ENCODE measurements at regions not wholly inside any gene's neighbourhood (a gene's known extent, or its start where the extent isn't known, plus 50 kb on each side); places are given as distances from the start of the nearest gene placed in this dataset.

DNA sequence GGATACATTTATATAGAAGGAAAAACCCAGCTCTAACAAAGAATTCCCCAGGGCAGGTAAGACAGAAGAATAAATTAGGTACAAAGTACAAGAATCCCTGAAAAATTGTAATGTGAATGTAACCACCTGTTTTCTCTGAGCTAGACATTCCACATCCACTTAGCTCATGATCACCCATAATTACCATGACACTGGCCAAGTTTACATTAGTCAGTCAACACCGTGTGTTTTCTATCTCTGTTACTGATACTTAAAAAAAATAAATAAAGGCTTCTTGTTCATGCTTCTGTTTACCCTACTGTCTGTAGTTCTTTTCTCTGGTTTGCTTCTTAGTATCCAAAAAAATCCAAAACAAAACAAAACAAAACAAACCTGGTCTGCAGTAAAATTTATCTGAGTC lies 66.0 kb downstream of the CBLL2 start:
- H3K27me3 ChIP-seq (ENCODE audit: insufficient read depth, low read depth, low read length), result no peaks in the 10 kb centered on the region
- no peak overlapping the region for H3K4me2 ChIP-seq (ENCODE audit: low read length)
- peak overlapping the region; percentile 86 for H3K27ac ChIP-seq (ENCODE audit: low read length)
- no peaks in the 10 kb centered on the region for H3K36me3 ChIP-seq (ENCODE audit: insufficient read depth, low read length)
- H2AFZ ChIP-seq (ENCODE audit: low read depth, low read length), result no peak overlapping the region
- no peak overlapping the region for H3K4me3 ChIP-seq (ENCODE audit: low read length)
- TF ChIP-seq, protein P1, sequence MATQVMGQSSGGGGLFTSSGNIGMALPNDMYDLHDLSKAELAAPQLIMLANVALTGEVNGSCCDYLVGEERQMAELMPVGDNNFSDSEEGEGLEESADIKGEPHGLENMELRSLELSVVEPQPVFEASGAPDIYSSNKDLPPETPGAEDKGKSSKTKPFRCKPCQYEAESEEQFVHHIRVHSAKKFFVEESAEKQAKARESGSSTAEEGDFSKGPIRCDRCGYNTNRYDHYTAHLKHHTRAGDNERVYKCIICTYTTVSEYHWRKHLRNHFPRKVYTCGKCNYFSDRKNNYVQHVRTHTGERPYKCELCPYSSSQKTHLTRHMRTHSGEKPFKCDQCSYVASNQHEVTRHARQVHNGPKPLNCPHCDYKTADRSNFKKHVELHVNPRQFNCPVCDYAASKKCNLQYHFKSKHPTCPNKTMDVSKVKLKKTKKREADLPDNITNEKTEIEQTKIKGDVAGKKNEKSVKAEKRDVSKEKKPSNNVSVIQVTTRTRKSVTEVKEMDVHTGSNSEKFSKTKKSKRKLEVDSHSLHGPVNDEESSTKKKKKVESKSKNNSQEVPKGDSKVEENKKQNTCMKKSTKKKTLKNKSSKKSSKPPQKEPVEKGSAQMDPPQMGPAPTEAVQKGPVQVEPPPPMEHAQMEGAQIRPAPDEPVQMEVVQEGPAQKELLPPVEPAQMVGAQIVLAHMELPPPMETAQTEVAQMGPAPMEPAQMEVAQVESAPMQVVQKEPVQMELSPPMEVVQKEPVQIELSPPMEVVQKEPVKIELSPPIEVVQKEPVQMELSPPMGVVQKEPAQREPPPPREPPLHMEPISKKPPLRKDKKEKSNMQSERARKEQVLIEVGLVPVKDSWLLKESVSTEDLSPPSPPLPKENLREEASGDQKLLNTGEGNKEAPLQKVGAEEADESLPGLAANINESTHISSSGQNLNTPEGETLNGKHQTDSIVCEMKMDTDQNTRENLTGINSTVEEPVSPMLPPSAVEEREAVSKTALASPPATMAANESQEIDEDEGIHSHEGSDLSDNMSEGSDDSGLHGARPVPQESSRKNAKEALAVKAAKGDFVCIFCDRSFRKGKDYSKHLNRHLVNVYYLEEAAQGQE (IDR thresholded peaks at IDR 0.05; ENCODE audit: borderline replicate concordance), result no peak
- TF ChIP-seq, protein P2, sequence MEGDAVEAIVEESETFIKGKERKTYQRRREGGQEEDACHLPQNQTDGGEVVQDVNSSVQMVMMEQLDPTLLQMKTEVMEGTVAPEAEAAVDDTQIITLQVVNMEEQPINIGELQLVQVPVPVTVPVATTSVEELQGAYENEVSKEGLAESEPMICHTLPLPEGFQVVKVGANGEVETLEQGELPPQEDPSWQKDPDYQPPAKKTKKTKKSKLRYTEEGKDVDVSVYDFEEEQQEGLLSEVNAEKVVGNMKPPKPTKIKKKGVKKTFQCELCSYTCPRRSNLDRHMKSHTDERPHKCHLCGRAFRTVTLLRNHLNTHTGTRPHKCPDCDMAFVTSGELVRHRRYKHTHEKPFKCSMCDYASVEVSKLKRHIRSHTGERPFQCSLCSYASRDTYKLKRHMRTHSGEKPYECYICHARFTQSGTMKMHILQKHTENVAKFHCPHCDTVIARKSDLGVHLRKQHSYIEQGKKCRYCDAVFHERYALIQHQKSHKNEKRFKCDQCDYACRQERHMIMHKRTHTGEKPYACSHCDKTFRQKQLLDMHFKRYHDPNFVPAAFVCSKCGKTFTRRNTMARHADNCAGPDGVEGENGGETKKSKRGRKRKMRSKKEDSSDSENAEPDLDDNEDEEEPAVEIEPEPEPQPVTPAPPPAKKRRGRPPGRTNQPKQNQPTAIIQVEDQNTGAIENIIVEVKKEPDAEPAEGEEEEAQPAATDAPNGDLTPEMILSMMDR (IDR thresholded peaks at IDR 0.05; ENCODE audit: poor library complexity, severe bottlenecking), result no peak
- TF ChIP-seq MXI1 (conservative IDR thresholded peaks at IDR 0.05; ENCODE audit: poor library complexity, severe bottlenecking) (no peak), EP300 (conservative IDR thresholded peaks at IDR 0.05; ENCODE audit: poor library complexity, severe bottlenecking) (no peak), TAF1 (IDR thresholded peaks at IDR 0.05; ENCODE audit: low read depth) (no peak), SMC3 (conservative IDR thresholded peaks at IDR 0.05; ENCODE audit: poor library complexity) (no peak), EZH2 (IDR thresholded peaks at IDR 0.05; ENCODE audit: borderline replicate concordance, insufficient read depth, low read length, poor library complexity, severe bottlenecking) (no peak), POLR2AphosphoS5 (IDR thresholded peaks at IDR 0.05) (no peak), RAD21 (conservative IDR thresholded peaks at IDR 0.05) (no peak)
- H3K79me2 ChIP-seq (replicated peaks; ENCODE audit: insufficient read depth, low read length), result no peaks in the 10 kb centered on the region
- no peaks in the 10 kb centered on the region for H3K9me2 ChIP-seq (ENCODE audit: insufficient read depth, low read length)
- H3K9me3 ChIP-seq (ENCODE audit: low read length), result no peaks in the 10 kb centered on the region
- H3K9ac ChIP-seq (ENCODE audit: low read length), result peak overlapping the region; percentile 41
- H3F3A ChIP-seq (ENCODE audit: insufficient read depth, low read length, poor library complexity, severe bottlenecking), result no peaks in the 10 kb centered on the region
- no peaks in the 10 kb centered on the region for H4K20me1 ChIP-seq (ENCODE audit: insufficient read depth)

DNA sequence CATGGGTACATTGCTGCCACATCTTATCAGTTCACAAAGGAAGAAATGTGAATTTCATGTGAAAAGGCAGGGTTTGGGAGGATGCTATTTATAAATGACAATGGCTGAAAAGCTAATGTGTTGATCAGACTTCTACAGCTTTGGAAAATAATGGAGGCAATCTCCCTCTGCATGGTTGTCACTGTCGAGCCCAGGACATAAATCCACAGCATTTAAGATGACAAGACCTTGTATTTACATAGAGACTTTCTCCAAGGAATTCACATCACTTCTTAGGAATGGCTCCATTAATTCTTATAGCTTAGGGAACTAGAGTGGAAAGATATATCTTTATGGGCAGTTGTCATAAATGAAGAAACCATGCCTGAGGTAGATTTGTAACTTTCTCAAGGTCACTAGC lies 66.7 kb downstream of the CBLL2 start:
- TF ChIP-seq POLR2AphosphoS5 (IDR thresholded peaks at IDR 0.05) (peak; percentile 66), EP300 (conservative IDR thresholded peaks at IDR 0.05; ENCODE audit: poor library complexity, severe bottlenecking) (peak; percentile 69), EZH2 (IDR thresholded peaks at IDR 0.05; ENCODE audit: borderline replicate concordance, insufficient read depth, low read length, poor library complexity, severe bottlenecking) (no peak), SMC3 (conservative IDR thresholded peaks at IDR 0.05; ENCODE audit: poor library complexity) (no peak)
- TF ChIP-seq, protein P1 (IDR thresholded peaks at IDR 0.05; ENCODE audit: borderline replicate concordance), result peak; percentile 98
- Histone ChIP-seq H4K20me1 (ENCODE audit: insufficient read depth) (no peaks in the 10 kb centered on the region), H3F3A (ENCODE audit: insufficient read depth, low read length, poor library complexity, severe bottlenecking) (no peaks in the 10 kb centered on the region), H3K9me2 (ENCODE audit: insufficient read depth, low read length) (no peaks in the 10 kb centered on the region), H3K27ac (ENCODE audit: low read length) (peak overlapping the region; percentile 86), H2AFZ (ENCODE audit: low read depth, low read length) (no peak overlapping the region), H3K36me3 (ENCODE audit: insufficient read depth, low read length) (no peaks in the 10 kb centered on the region), H3K4me3 (ENCODE audit: low read length) (no peak overlapping the region), H3K4me2 (ENCODE audit: low read length) (peak overlapping the region; percentile 55), H3K9me3 (ENCODE audit: low read length) (no peaks in the 10 kb centered on the region), H3K79me2 (replicated peaks; ENCODE audit: insufficient read depth, low read length) (no peaks in the 10 kb centered on the region), H3K9ac (ENCODE audit: low read length) (peak overlapping the region; percentile 41), H3K27me3 (ENCODE audit: insufficient read depth, low read depth, low read length) (no peaks in the 10 kb centered on the region)

All from neural cell (in vitro differentiated cells).